ENCODE measurements at regions not wholly inside any gene's neighbourhood (a gene's known extent, or its start where the extent isn't known, plus 50 kb on each side); places are given as distances from the start of the nearest gene placed in this dataset.

DNA sequence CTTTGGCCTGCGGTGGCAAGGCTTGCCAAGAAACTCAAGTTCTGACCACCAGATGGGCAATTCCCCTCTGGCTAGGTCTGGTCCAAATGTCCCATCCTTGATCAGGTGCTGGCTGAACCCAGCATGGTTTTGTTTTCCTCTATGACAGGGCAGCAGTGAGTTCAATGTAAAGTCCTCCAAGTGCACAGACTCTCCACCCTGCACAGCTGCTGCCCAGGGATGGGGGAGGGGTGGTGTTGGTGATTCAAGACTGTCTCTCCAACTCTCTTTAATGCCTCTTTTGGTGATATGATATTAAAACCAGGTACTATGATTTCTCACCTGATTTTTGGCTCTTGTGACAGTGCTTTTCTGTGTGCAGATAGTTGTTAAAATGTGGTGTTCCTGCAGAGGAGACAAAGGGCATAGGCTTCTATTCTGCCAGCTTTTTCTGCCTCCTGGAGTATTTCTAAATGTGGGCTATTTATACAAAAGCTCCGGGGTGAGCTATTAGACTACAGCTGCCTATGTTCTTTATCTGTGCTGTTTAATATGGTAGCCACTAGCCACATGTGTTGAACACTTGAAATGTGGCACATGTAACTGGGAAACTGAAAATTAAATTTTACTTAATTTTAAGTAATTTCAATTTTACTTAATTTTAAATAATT is 64.0 kb upstream of the STK39 start:
- dilution Hi-C loops (cut with MboI; ENCODE audit: extremely low pct_ligation_motif_present, low sequenced_read_pairs): no loop called here
- no peak for TF ChIP-seq EZH2 (IDR thresholded peaks at IDR 0.05; ENCODE audit: borderline replicate concordance, low read depth, low read length, severe bottlenecking)
- no peak overlapping the region for H3K4me3 ChIP-seq (replicated peaks in 1 of 3; ENCODE audit: insufficient read depth in 1 of 3, low read depth in 1 of 3, low read length in 3 of 3)
- H3K4me2 ChIP-seq (ENCODE audit: insufficient read depth, low read length): no peak overlapping the region
- FAIRE-seq: no peak
- no peaks in the 10 kb centered on the region for H3K36me3 ChIP-seq (ENCODE audit: control insufficient read depth in 2 of 2, extremely low read depth in 1 of 2, insufficient read depth in 2 of 2, low read length in 2 of 2)
- DNase-seq (ENCODE audit: low read depth, low spot score): no peak
- ChIA-PET CTCF (no interaction called here), POLR2A (no interaction called here)
- no peaks in the 10 kb centered on the region for H3K27me3 ChIP-seq (ENCODE audit: control insufficient read depth in 2 of 2, insufficient read depth in 2 of 2, low read length in 2 of 2)
- no peak overlapping the region for H3K9ac ChIP-seq (replicated peaks; ENCODE audit: extremely low read depth, insufficient read depth, low read length)
- H3K9me1 ChIP-seq (replicated peaks; ENCODE audit: control insufficient read depth, extremely low read depth, insufficient read depth, low read length): no peaks in the 10 kb centered on the region
- no peak overlapping the region for H3K27ac ChIP-seq (ENCODE audit: insufficient read depth, low read depth, low read length)
- no TSS peak for BruUV-seq (replicated peaks)
- intact Hi-C loops (cut with micrococcal nuclease): no loop called here
- H4K20me1 ChIP-seq (replicated peaks; ENCODE audit: control insufficient read depth, extremely low read depth, insufficient read depth, low read length): no peaks in the 10 kb centered on the region
- H3K4me1 ChIP-seq (ENCODE audit: control insufficient read depth, extremely low read depth, insufficient read depth, low read length): no peaks in the 10 kb centered on the region
- H3K9me3 ChIP-seq (replicated peaks; ENCODE audit: control insufficient read depth, insufficient read depth, low read length): no peaks in the 10 kb centered on the region
- H2AFZ ChIP-seq (ENCODE audit: low read depth, low read length): no peak overlapping the region
- no peaks in the 10 kb centered on the region for H3K79me2 ChIP-seq (ENCODE audit: control insufficient read depth, insufficient read depth, low read length)

DNA sequence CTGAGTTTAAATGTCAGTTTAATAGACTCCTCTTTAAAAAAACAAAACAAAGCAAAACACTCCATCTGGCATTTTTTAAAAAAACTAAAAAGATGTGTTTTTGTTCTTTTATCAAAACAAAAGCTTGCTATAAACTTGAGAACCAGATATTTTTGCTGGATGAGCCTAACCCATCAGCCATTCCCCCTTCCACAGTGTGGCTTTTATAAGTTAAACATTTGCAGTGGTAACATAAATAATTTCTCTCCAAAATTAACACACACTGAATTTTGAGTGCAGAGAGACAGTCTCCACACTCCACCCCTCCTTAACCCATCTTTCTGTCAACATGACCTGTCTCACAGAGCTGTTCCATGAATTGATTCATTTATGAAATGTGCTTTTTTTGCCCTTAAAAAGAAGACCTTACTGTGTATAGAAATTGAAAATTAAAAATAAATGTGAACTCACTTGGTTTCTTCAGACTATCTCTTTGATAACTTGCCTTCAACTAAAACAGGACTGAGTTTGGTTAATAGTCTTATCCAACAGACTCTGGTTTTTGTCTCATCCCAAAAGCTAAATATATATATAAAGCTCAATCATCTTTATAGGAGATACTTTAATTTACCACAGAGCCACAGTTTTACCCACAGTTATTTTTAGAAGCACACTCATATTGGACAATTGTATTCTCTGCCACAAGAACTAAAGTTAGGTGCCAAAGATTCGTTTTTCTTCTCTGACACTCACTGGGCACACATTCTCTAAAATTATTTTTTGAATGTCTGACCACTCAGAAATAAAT is 64.8 kb upstream of the STK39 start:
- Histone ChIP-seq H2AFZ (ENCODE audit: low read depth, low read length) (no peak overlapping the region), H3K4me2 (ENCODE audit: insufficient read depth, low read length) (no peak overlapping the region)
- BruUV-seq (replicated peaks): no TSS peak

More for the DNA sequence above, 64.8 kb upstream of the STK39 start:
- intact Hi-C loops (cut with micrococcal nuclease) (no loop called here), dilution Hi-C loops (cut with MboI; ENCODE audit: extremely low pct_ligation_motif_present, low sequenced_read_pairs) (no loop called here)
- Histone ChIP-seq H3K36me3 (ENCODE audit: control insufficient read depth in 2 of 2, extremely low read depth in 1 of 2, insufficient read depth in 2 of 2, low read length in 2 of 2) (no peaks in the 10 kb centered on the region), H4K20me1 (replicated peaks; ENCODE audit: control insufficient read depth, extremely low read depth, insufficient read depth, low read length) (no peaks in the 10 kb centered on the region), H3K79me2 (ENCODE audit: control insufficient read depth, insufficient read depth, low read length) (no peaks in the 10 kb centered on the region), H3K9me3 (replicated peaks; ENCODE audit: control insufficient read depth, insufficient read depth, low read length) (no peaks in the 10 kb centered on the region), H3K4me1 (ENCODE audit: control insufficient read depth, extremely low read depth, insufficient read depth, low read length) (no peaks in the 10 kb centered on the region), H3K4me3 (replicated peaks in 1 of 3; ENCODE audit: insufficient read depth in 1 of 3, low read depth in 1 of 3, low read length in 3 of 3) (no peak overlapping the region), H3K9ac (replicated peaks; ENCODE audit: extremely low read depth, insufficient read depth, low read length) (no peak overlapping the region), H3K27me3 (ENCODE audit: control insufficient read depth in 2 of 2, insufficient read depth in 2 of 2, low read length in 2 of 2) (no peaks in the 10 kb centered on the region), H3K27ac (ENCODE audit: insufficient read depth, low read depth, low read length) (no peak overlapping the region), H3K9me1 (replicated peaks; ENCODE audit: control insufficient read depth, extremely low read depth, insufficient read depth, low read length) (no peaks in the 10 kb centered on the region)
- FAIRE-seq (no peak), DNase-seq (ENCODE audit: low read depth, low spot score) (no peak)
- ChIA-PET CTCF (no interaction called here), POLR2A (no interaction called here)
- TF ChIP-seq, protein P1, sequence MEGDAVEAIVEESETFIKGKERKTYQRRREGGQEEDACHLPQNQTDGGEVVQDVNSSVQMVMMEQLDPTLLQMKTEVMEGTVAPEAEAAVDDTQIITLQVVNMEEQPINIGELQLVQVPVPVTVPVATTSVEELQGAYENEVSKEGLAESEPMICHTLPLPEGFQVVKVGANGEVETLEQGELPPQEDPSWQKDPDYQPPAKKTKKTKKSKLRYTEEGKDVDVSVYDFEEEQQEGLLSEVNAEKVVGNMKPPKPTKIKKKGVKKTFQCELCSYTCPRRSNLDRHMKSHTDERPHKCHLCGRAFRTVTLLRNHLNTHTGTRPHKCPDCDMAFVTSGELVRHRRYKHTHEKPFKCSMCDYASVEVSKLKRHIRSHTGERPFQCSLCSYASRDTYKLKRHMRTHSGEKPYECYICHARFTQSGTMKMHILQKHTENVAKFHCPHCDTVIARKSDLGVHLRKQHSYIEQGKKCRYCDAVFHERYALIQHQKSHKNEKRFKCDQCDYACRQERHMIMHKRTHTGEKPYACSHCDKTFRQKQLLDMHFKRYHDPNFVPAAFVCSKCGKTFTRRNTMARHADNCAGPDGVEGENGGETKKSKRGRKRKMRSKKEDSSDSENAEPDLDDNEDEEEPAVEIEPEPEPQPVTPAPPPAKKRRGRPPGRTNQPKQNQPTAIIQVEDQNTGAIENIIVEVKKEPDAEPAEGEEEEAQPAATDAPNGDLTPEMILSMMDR (IDR thresholded peaks at IDR 0.05; ENCODE audit: extremely low read depth in 1 of 2, insufficient read depth in 1 of 2, low read depth in 1 of 2, low read length in 2 of 2): no peak
- no peak for TF ChIP-seq POLR2A (IDR thresholded peaks at IDR 0.05; ENCODE audit: low read depth, low read length)
- no peak for TF ChIP-seq FOS (IDR thresholded peaks at IDR 0.05; ENCODE audit: borderline replicate concordance, insufficient read depth, low read length)
- no peak for TF ChIP-seq MYC (IDR thresholded peaks at IDR 0.05; ENCODE audit: low read depth, low read length)
- TF ChIP-seq, protein P2, sequence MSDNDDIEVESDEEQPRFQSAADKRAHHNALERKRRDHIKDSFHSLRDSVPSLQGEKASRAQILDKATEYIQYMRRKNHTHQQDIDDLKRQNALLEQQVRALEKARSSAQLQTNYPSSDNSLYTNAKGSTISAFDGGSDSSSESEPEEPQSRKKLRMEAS (IDR thresholded peaks at IDR 0.05; ENCODE audit: insufficient read depth, insufficient read length): no peak
- TF ChIP-seq GATA2 (IDR thresholded peaks at IDR 0.05; ENCODE audit: insufficient read depth, insufficient read length, low read depth, low read length): no peak
- TF ChIP-seq EZH2 (IDR thresholded peaks at IDR 0.05; ENCODE audit: borderline replicate concordance, low read depth, low read length, severe bottlenecking): no peak
- TF ChIP-seq JUN (IDR thresholded peaks at IDR 0.05; ENCODE audit: borderline replicate concordance, insufficient read depth, insufficient read length, low read depth): no peak
- TF ChIP-seq POLR2AphosphoS5 (IDR thresholded peaks at IDR 0.05; ENCODE audit: insufficient read depth, low read depth, low read length): no peak

Measured in endothelial cell of umbilical vein (primary cell).